GM18511 (cell line): ENCODE measurements at regions not wholly inside any gene's neighbourhood (a gene's known extent, or its start where the extent isn't known, plus 50 kb on each side); places are given as distances from the start of the nearest gene placed in this dataset.

Experiments used
- ATAC-seq: cut with Tn5 transposase; IDR thresholded peaks from one replicate; pipeline ENCODE4 v1.9.1; 2021; ENCODE audit warnings: mild to moderate bottlenecking, moderate library complexity; ENCODE audit not compliant: unreplicated experiment

- ATAC-seq: no peak
Measured at GRCh38 chrX:9311421-9312160, 153.3 kb upstream of the TBL1X start.

GRCh38 chrX:9312922-9313867 lies 151.7 kb upstream of the TBL1X start:
- ATAC-seq: peak; percentile 72

GRCh38 chrX:9315086-9315485 lies 149.8 kb upstream of the TBL1X start:
- ATAC-seq: no peak

DNA sequence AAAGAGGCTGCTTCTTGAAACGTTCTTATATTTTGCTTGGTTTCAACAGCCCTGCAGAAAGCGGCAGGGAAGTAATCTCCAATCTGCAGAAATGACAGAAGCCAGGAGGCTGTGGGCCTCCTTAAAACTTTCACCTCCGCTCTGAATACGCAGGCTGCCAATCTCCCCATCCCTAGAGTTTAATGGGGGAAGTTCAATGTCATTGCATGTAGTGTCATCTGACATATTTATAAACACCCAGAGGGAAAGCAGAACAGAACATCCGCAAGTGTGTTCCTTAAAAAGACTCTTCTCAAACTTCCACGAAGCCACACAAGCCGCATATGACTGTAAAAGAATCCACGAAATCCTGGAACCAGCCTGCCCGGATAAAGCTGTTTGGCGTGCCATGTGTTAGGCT lies 148.8 kb upstream of the TBL1X start:
- ATAC-seq: no peak

- no peak for ATAC-seq
Measured at GRCh38 chrX:9317176-9317575, 147.7 kb upstream of the TBL1X start.

DNA sequence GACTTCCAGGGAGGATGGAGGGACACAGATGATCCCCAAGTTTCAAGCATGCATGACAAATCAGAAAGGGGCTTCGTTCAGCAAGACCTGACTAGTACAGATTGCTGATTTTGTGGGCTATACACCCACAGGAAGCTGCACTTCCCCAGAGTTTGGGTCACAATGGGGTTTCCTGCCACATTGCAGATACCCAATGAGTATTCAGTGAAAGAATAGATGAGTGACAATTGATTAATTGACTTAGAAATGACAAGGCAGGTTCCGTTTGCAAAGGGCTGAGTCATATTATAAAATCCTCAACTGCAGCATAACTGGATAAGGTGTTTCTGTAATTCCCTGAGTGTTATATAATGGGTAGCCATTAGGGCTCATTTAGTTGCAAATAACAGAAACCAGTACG lies 146.6 kb upstream of the TBL1X start:
- no peak for ATAC-seq

DNA sequence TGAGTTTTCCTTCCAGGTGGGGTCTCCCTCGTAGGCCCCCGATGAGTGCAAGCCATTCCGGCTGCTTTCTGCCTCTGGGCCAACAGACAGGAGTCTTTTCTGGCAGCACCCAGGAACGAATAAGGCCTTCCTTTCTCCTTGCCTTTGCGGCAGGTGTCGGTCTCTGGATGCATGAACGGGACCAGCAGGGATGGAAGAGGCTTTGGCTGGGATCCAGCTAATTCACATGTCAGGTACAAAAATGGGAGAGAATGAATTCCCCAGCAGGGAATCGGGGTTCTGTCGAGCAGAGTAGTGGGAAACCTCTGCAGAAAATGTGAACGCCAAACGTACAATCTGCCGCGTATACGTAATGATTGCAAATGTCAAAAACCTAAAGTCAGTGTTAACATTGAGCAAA lies 146.1 kb upstream of the TBL1X start:
- no peak for ATAC-seq

GRCh38 chrX:9320940-9321339 lies 143.9 kb upstream of the TBL1X start:
- no peak for ATAC-seq

GRCh38 chrX:9324676-9325075 lies 140.2 kb upstream of the TBL1X start:
- ATAC-seq: no peak

GRCh38 chrX:9326369-9326768 lies 138.5 kb upstream of the TBL1X start:
- ATAC-seq: no peak

DNA sequence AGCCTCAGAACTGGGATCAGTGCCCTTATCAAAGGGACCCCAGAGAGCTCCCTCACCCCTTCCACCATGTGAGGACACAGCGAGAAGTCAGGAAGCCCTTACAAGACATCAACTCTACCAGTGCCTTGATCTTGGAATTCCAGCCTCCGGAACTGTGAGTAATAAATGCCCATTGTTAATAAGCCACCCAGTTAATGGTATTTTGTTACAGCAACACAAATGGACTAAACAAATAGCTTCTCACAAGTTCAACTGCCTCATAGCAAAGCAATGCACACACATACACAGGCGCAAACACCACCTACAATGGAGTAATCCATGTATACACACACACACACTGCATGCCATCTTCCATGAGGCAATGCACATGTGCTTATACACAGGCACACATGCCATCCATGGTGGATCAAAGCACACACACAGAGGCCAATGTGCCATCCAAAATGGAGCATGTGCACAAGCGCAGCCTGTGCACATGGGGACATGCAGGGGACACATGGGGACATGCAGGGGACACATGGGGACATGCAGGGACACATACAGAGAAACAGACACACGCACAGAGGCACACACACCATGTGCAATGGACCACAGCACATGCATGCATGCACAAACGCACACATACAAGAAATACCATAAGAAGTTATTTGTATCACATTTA lies 137.6 kb upstream of the TBL1X start:
- ATAC-seq: no peak

DNA sequence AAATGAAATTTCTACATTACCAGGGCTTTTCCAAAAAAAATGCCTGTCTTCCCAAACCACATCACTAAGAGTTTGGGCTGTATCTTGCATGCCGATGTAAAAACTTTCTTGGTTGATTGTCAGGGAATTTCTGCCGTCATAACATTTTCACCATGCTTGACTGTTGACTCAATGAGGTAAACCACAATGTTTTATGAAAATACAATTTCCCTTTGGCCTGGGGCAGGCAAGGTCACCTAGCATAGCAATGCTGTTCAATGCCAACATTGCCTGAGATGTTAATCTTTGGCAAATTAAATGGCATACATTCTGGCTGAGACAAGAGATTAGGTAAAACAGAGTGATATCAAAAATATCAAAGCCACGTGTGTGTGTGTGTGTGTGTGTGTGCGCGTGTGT lies 137.1 kb upstream of the TBL1X start:
- ATAC-seq: no peak

- no peak for ATAC-seq
Measured at GRCh38 chrX:9329056-9329455, 135.8 kb upstream of the TBL1X start.

GRCh38 chrX:9330249-9330982 lies 134.4 kb upstream of the TBL1X start:
- no peak for ATAC-seq

DNA sequence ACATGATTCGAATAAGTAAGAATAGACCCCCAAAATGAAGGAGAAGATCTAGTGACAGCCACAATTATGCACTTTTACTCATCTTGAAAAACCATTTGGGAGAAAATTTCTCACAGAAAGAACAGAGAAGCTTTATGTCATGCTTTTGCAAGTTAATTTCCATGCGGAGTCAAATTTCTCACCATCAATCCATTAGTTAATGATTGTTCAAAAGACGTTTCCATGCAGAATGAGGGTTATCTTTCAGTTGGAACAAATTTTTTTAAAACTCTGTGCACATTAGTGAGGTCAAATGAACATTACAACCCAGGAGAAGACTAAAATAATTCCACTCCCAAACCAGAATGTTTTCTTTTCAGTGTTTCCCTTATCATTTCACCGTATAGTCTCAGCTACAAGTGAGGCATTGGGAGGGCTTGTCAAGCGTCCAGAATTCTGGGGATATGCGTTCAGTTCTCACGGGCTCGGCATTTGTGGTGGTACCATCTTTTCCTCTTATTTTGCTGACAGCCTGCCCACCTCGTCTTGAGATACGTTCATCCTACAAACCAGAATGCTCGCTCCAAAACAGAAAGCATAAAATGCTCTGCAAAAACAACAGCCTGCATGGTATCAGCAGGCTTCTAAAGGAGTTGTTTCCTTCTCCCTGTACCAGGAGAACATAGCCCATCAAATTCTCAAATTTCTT lies 130.8 kb upstream of the TBL1X start:
- no peak for ATAC-seq

DNA sequence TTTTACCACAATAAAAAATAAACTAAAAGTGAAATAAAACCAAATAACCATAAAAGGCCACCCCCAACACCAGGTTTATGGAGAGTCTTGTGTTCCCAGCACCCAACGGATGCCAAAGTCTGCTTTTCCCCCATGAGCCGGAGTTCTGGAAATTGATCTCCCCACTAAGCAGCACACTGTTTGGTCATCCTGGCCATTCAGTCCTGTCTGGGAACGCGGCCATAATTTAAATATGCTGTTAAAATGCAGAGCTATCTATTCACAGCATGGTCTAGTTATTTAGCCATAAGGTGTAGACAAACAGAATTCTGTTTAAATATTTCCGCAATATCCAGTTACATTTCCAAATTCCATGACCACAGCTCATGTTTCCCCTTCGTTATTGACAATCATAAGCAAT lies 129.6 kb upstream of the TBL1X start:
- ATAC-seq: no peak

- no peak for ATAC-seq
Measured at GRCh38 chrX:9336456-9336855, 128.4 kb upstream of the TBL1X start.

DNA sequence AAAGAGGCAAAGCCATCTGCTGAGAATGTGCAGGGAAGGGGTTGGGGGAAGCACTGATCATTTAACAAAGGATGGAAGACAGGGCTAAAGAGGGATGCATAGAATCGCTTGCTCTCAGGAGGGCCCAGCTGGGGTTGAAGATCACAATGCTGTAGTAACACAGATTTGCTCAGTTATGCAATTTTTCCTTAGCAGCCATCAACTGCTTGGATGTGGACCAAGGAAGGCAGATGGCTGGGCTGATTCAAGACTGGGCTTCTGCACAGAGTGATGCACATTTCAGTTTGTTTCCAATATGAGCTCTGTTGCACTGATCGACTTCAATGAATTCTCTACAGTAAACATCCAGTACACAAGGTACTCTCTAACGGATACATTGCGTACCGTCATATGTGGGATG lies 127.8 kb upstream of the TBL1X start:
- no peak for ATAC-seq

DNA sequence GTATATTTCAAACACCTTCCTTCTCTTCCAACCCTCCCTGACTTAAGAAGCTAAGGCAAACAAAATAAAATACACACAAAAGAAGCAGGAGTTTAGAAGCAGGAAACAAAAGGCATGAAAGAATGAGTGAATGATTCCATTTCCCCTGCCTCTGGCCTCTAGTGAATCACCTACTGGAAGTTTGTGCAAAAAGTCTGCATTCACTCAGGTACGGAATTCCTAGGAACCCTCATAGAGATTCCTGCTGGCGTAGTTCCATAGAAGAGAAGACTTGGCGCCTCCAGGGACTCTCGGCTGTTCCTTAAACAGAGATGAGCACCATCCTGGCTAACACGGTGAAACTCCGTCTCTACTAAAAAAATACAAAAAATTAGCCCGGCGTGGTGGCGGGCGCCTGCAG lies 125.9 kb upstream of the TBL1X start:
- ATAC-seq: no peak
